ENCODE measurements at regions not wholly inside any gene's neighbourhood (a gene's known extent, or its start where the extent isn't known, plus 50 kb on each side); places are given as distances from the start of the nearest gene placed in this dataset.

GRCh38 chrX:43345166-43345565, 310.9 kb upstream of the MAOA start:
- no peak overlapping the region for H3K4me3 ChIP-seq
- no peak overlapping the region for H3K27ac ChIP-seq
- no peaks in the 10 kb centered on the region for H3K79me2 ChIP-seq (ENCODE audit: low read depth)
- H2AFZ ChIP-seq = no peak overlapping the region
- TF ChIP-seq, protein P1, sequence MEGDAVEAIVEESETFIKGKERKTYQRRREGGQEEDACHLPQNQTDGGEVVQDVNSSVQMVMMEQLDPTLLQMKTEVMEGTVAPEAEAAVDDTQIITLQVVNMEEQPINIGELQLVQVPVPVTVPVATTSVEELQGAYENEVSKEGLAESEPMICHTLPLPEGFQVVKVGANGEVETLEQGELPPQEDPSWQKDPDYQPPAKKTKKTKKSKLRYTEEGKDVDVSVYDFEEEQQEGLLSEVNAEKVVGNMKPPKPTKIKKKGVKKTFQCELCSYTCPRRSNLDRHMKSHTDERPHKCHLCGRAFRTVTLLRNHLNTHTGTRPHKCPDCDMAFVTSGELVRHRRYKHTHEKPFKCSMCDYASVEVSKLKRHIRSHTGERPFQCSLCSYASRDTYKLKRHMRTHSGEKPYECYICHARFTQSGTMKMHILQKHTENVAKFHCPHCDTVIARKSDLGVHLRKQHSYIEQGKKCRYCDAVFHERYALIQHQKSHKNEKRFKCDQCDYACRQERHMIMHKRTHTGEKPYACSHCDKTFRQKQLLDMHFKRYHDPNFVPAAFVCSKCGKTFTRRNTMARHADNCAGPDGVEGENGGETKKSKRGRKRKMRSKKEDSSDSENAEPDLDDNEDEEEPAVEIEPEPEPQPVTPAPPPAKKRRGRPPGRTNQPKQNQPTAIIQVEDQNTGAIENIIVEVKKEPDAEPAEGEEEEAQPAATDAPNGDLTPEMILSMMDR (conservative IDR thresholded peaks at IDR 0.05) = no peak
- no peak for TF ChIP-seq EZH2 (IDR thresholded peaks at IDR 0.05; ENCODE audit: low read depth)
- H3K36me3 ChIP-seq (ENCODE audit: low read depth) = no peaks in the 10 kb centered on the region
- no peaks in the 10 kb centered on the region for H3K9me3 ChIP-seq (ENCODE audit: insufficient read depth, low read depth)
- H3K27me3 ChIP-seq (ENCODE audit: insufficient read depth, low read depth) = no peaks in the 10 kb centered on the region
- H3K9me2 ChIP-seq (ENCODE audit: insufficient read depth) = no peaks in the 10 kb centered on the region
- H3K4me2 ChIP-seq = no peak overlapping the region
- ChIA-PET CTCF (no interaction called here), POLR2A (ENCODE audit: unreplicated experiment) (no interaction called here)
- BruUV-seq (replicated peaks) = no TSS peak
- no peak for DNase-seq
- H4K20me1 ChIP-seq (ENCODE audit: insufficient read depth) = no peaks in the 10 kb centered on the region
- no peaks in the 10 kb centered on the region for H3K4me1 ChIP-seq (replicated peaks; ENCODE audit: insufficient read depth)
- H3F3A ChIP-seq (ENCODE audit: insufficient read depth, low read depth) = no peaks in the 10 kb centered on the region
- intact Hi-C loops (cut with micrococcal nuclease; ENCODE audit: unreplicated experiment) = no loop called here

- Histone ChIP-seq H3K27me3 (ENCODE audit: insufficient read depth, low read depth) (no peaks in the 10 kb centered on the region), H3K36me3 (ENCODE audit: low read depth) (no peaks in the 10 kb centered on the region), H3K4me1 (replicated peaks; ENCODE audit: insufficient read depth) (no peaks in the 10 kb centered on the region), H3K9me3 (ENCODE audit: insufficient read depth, low read depth) (no peaks in the 10 kb centered on the region), H3K4me2 (no peak overlapping the region), H3K9me2 (ENCODE audit: insufficient read depth) (no peaks in the 10 kb centered on the region), H3K4me3 (no peak overlapping the region), H3K27ac (no peak overlapping the region), H3K79me2 (ENCODE audit: low read depth) (no peaks in the 10 kb centered on the region), H2AFZ (no peak overlapping the region), H4K20me1 (ENCODE audit: insufficient read depth) (no peaks in the 10 kb centered on the region), H3F3A (ENCODE audit: insufficient read depth, low read depth) (no peaks in the 10 kb centered on the region)
- CTCF ChIA-PET = no interaction called here
- DNase-seq = no peak
- TF ChIP-seq, protein P1 (conservative IDR thresholded peaks at IDR 0.05) = peak; percentile 58
- TF ChIP-seq EZH2 (IDR thresholded peaks at IDR 0.05; ENCODE audit: low read depth) = no peak
- BruUV-seq (replicated peaks) = no TSS peak
- POLR2A ChIA-PET (ENCODE audit: unreplicated experiment) = no interaction called here
- intact Hi-C loops (cut with micrococcal nuclease; ENCODE audit: unreplicated experiment) = no loop called here
Observed at GRCh38 chrX:43349363-43349762, 306.7 kb upstream of the MAOA start.

- BruUV-seq (replicated peaks) = no TSS peak
- Histone ChIP-seq H3K79me2 (ENCODE audit: low read depth) (no peaks in the 10 kb centered on the region), H3K4me1 (replicated peaks; ENCODE audit: insufficient read depth) (no peaks in the 10 kb centered on the region), H4K20me1 (ENCODE audit: insufficient read depth) (no peaks in the 10 kb centered on the region), H2AFZ (no peak overlapping the region), H3K27ac (no peak overlapping the region), H3K9me3 (ENCODE audit: insufficient read depth, low read depth) (no peaks in the 10 kb centered on the region), H3K36me3 (ENCODE audit: low read depth) (no peaks in the 10 kb centered on the region), H3K9me2 (ENCODE audit: insufficient read depth) (no peaks in the 10 kb centered on the region), H3K4me2 (no peak overlapping the region), H3K27me3 (ENCODE audit: insufficient read depth, low read depth) (no peaks in the 10 kb centered on the region), H3F3A (ENCODE audit: insufficient read depth, low read depth) (no peaks in the 10 kb centered on the region), H3K4me3 (no peak overlapping the region)
- intact Hi-C loops (cut with micrococcal nuclease; ENCODE audit: unreplicated experiment) = no loop called here
- DNase-seq = no peak
- ChIA-PET POLR2A (ENCODE audit: unreplicated experiment) (no interaction called here), CTCF (no interaction called here)
- TF ChIP-seq, protein P1 (conservative IDR thresholded peaks at IDR 0.05) = no peak
- no peak for TF ChIP-seq EZH2 (IDR thresholded peaks at IDR 0.05; ENCODE audit: low read depth)
Observed at GRCh38 chrX:43350935-43351334, 305.2 kb upstream of the MAOA start.
